Activated CD8-positive, alpha-beta memory T cell treated with anti-CD3 and anti-CD28 coated beads, Interleukin-2, amount 50 U/mL, for 48 hours (primary cell): ENCODE measurements at regions not wholly inside any gene's neighbourhood (a gene's known extent, or its start where the extent isn't known, plus 50 kb on each side); places are given as distances from the start of the nearest gene placed in this dataset.

ENCODE experiments used
- DNase-seq: peaks from one replicate; pipeline ENCODE4 v3.0.0-alpha.2; 2020

DNA sequence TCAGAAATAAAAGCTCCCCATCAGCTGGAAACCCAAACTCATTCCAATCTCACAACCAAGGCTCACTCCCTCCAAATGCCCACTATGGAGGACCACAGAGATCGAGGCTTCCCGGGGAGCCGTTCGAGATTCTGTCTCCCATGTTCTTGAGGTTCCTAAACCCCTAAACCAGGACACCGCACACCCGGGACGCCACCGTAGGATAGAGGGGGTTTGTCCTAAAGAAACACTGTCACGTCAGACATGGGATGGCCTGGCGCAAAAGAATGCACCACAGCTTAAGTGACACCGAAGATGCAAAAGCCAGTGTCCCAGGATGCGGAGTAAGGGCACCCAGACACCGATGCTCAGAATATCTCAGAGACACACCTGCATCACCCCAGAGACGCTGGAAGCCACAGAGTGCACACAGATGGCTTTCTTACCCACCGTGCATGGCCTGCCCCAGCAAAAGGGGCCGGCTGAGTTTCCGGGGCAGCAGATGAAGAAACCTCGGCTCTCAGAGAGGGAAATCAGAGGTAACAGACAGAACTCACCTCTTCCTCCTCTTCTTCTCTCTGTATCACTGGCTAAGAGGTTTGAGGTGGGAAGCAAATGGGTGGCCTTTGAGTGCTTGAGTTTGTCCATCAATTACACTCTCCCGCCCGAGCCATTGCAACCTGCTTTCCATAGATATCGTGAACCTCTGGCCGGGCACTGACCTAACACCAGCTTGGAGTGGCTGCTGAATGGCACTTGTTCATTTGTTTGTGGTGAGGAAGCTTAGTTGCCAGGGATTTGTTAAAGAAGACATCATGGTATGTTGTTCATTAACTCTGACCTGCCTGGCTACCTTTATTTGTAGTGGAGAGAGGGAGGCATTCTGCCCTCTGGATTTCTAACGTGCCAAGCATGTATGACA, 65.1 kb upstream of the TNRC6C start:
- DNase-seq: no peak

DNA sequence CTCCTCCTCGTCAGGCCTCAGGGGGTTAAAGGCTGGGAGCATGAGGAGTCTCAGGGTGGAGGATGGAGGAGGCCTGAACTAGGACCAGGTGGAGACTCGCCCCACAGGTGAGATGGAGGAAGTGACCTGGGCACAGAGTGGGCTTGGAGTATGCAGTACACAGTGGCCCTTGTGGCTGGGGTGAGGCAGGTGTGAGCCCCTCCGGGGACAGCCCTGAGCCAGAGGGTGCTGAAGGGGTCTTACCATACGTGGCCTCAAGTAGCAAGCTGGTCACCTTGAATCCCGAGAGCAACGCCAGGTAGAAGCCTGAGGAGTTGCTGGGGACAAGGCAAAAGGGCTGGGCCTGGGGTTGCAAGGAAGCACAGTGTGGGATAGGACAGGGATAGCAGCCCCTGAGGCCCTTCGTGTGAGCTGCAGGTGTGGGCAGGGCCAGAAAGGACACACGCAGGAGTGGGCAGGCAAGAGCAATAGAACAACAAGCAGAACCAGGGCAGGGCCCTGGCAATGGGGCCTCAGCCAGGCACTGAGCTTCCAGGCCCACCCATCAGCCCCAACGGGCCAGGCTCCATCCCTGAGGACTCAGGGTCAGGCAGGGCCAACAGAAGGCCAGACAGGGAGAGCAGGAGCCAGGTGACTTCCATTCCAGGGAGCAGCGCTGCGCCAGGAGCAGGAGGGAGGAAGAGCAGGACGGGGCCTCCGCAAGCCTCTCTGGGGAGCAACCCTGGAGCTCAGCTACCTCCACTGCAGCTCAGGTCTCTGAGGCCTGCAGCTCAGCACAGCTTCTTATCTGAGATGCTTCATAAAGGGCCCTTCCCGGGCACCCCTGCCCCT, 64.2 kb upstream of the TNRC6C start:
- DNase-seq: no peak

DNA sequence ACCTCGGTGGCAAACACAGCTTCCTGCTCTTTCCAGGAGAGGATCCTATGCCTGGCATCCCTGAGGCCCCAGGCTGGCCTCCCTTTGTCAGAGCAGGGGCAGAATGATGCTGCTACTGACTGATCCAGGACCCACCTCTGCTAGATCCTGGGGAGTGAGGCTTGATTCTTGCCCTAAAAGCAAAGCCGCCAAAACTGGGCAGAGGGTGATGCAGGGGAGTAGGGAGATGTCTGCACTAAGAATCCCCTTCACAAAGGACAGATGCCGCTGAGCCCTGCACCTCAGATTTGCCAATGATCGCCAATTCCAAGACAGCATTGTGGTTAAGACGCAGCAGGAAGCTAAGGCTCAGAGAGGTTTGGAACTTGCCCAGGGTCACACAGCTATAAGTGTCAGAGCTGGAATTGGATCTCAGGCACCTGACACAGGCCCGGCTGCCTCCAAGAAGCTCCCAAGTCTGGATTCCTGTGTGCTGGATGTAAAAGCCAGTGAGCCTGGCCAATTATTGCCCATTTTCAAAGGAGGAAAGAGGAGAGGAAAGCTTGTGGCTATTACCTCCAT, 60.7 kb upstream of the TNRC6C start:
- DNase-seq: no peak

DNA sequence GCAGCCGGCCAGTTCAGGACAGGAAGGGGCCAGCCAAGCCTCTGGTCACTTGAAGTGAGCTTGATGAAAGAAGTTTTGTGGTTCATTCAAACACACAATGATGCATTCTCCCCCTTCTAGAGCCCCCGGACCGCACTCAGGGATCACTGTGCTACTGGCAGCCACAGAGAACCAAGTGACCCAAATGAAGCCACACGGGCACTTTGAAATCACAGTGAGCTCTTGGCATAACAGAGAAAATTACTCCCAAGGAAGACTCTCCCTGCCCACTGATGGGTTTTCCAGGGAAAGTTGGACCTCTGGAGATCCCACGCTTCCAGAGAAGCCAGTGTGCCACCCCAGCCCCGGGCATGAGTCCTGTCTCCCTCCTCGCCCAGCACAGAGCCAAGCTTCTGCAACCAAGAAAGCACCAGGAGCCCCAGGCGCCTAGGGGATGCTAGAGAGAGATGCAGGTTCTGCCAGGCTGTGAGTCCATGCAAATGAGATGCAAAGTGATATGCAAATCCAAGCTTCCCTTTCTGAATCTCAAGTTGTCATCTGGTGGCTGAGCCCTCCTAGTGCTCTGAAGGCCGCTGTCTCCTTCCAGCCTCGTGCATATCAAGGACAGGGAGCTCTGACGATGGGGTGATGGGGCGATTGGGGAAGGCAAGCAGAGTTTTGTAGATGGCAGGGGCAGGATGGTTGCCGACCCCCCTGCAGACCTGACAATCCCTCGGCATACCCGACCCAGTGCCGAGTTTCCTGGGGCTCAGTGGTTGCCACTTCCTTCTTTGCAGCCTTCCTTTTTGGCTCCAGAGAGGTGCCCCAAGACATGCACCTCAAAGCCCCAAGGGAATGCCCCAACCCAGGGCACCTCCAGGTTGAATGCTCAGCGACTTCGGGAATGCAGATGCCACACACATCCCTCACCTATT, 59.7 kb upstream of the TNRC6C start:
- no peak for DNase-seq

DNA sequence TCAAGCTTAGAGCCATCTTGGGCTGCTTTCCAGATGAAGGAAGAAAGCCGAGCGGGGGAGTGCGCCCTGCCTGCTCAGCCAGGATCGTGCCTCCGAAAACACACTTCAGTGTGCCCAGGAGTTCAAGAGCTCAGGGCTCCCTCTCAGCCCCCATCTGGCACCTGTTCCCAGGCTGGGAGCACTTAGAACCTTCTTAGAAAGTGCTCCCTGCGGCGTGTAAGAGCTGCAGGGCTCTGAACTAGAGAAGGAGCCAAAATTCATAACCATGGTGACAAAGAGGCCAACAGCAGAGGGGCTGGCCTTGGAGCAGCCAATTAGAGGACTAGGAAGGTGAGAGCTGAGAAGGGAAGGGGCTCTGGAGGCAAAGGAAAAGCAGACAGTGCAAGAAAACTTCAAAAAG, 59.0 kb upstream of the TNRC6C start:
- no peak for DNase-seq

DNA sequence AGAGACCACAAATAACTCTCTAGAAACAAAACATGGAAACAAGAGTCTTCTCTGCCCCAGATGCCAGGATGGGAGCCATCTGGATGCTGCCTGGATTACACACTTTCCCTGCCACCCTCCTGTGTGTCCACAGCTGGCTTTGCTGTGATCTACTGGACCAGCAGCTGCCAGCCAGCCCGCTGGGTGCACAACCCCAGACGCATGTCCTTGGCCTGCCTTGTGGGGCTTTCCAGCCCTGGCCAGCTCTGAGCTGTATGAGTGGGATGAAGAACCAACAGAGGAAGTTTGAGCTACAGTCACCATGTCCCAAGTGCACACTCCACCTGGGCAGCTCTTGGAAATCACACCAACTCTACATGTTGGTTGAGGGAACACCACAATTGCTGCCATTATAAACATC, 57.0 kb upstream of the TNRC6C start:
- DNase-seq: no peak

DNA sequence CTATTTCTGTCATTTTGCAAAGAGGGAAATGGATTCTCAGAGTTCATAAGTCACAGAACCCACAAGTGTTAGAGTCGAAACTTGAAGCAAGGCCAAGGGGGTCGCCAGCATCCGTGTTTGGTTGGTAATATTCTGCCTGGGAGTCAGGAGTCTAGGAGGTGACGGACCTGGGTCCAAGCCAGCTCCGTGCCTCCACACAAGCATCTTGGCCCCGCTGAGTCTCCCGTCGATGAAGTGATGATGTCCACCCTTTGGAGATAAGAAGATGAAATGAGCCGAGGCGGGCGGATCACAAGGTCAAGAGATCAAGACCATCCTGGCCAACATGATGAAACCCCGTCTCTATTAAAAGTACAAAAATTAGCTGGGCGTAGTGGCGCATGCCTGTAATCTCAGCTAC, 53.2 kb upstream of the TNRC6C start:
- no peak for DNase-seq

DNA sequence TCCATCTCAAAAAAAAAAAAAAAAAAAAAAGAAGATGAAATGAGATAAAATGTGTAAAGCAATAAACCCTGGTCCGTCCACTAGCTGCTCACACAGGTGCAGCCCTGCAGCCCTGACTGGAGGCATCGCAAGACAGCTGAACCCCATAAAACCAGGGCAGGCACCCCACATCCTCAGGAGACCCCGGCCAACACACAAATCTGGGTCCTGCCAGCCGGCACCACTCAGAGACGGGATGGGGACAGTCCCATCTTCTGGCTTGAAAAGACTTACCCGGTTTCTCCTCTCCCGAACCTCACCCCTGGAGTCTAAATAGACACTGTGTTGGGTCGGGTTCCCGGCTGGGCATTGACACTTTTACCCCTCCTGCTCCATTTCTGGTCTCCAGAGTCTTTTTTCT, 52.7 kb upstream of the TNRC6C start:
- DNase-seq: no peak

DNA sequence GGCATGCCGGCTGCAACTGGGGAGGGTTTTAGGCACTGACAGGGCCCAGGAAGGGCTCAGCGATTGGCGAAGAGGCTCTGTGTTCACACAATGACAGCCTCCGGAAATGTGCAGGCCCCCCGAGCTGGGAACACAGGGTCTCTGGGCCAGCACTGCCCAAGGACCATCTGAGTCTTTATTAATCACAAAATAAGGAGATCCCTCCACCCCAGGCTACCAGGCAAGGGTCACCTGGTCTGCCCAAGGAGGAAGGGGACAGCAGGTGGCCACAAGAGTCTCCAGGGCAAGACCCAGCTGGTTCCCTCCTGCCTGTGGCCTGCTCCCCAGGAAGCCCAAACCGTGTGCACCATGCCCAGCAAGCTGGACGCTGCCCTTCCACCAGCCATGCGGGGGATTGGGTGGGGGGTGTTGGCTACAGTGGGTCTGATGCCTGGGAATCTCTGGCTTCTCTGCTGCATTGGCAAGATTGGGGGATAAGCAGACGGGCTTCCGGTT, 52.1 kb upstream of the TNRC6C start:
- no peak for DNase-seq

DNA sequence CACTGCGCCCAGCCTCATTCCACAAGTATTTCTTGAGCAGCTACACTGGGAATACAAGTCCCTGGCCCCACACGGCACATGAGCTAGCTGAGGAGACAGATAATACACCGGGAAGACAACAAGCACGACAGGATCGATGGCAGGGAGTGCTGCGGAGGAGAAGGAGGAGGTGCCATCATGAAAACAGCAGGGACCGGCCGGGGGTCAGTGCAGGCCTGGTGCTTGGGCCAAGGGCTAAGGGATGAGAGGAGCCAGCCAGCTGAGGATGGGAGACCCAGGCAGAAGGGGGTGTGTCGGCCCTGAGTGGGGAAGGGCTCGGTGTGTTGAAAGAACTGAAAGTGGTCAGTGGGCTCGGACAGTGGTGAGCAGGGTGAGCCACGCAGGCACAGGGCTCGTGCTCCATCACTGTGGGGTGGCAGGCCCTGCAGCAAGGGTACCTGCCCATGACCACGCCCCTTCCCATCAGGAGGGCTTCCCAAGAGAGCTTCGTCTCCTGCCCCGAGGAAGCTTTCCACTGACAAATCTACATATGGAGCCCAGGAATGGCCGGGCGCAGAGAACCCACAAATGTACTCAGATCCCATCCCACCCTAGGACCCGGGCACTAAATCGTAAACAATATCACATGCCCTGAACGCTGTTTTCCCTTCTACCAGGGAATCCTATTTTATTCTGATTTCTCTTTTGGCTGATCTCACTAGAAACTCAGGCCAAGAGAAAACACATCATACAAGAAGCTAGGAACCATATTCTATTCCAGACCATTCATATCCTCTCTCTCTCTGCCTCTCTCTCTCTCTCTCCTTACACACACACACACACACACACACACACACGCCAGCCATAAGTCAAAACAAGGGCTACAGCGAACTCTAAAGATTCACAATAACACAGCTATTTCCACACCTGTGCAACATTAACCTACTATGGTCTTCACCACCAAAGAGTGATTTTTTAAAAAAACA, 50.7 kb upstream of the TNRC6C start:
- no peak for DNase-seq

DNA sequence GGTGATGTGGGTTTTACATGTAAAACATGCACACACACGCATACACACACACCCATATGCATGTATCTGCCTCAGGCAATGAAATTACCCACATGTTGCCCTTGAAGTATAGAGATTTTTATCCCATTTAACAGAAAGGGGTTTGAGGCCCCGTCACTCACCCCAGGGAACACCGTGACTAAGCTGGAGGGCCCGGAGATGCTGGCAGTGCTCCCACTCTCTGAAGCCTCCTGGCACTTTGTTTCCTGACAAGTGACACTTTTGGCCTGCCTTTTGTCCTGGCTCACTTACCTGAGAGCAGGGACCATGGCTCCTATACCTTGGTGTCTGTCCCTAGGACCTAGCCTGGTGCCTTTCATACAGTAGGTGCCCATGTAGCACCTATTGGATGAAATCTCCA, 50.0 kb upstream of the TNRC6C start:
- DNase-seq: no peak
